ENCODE measurements at regions not wholly inside any gene's neighbourhood (a gene's known extent, or its start where the extent isn't known, plus 50 kb on each side); places are given as distances from the start of the nearest gene placed in this dataset.

GRCh38 chr11:92692826-92693546 lies 276.5 kb upstream of the MTNR1B start (continued):
- TF ChIP-seq, protein P1, sequence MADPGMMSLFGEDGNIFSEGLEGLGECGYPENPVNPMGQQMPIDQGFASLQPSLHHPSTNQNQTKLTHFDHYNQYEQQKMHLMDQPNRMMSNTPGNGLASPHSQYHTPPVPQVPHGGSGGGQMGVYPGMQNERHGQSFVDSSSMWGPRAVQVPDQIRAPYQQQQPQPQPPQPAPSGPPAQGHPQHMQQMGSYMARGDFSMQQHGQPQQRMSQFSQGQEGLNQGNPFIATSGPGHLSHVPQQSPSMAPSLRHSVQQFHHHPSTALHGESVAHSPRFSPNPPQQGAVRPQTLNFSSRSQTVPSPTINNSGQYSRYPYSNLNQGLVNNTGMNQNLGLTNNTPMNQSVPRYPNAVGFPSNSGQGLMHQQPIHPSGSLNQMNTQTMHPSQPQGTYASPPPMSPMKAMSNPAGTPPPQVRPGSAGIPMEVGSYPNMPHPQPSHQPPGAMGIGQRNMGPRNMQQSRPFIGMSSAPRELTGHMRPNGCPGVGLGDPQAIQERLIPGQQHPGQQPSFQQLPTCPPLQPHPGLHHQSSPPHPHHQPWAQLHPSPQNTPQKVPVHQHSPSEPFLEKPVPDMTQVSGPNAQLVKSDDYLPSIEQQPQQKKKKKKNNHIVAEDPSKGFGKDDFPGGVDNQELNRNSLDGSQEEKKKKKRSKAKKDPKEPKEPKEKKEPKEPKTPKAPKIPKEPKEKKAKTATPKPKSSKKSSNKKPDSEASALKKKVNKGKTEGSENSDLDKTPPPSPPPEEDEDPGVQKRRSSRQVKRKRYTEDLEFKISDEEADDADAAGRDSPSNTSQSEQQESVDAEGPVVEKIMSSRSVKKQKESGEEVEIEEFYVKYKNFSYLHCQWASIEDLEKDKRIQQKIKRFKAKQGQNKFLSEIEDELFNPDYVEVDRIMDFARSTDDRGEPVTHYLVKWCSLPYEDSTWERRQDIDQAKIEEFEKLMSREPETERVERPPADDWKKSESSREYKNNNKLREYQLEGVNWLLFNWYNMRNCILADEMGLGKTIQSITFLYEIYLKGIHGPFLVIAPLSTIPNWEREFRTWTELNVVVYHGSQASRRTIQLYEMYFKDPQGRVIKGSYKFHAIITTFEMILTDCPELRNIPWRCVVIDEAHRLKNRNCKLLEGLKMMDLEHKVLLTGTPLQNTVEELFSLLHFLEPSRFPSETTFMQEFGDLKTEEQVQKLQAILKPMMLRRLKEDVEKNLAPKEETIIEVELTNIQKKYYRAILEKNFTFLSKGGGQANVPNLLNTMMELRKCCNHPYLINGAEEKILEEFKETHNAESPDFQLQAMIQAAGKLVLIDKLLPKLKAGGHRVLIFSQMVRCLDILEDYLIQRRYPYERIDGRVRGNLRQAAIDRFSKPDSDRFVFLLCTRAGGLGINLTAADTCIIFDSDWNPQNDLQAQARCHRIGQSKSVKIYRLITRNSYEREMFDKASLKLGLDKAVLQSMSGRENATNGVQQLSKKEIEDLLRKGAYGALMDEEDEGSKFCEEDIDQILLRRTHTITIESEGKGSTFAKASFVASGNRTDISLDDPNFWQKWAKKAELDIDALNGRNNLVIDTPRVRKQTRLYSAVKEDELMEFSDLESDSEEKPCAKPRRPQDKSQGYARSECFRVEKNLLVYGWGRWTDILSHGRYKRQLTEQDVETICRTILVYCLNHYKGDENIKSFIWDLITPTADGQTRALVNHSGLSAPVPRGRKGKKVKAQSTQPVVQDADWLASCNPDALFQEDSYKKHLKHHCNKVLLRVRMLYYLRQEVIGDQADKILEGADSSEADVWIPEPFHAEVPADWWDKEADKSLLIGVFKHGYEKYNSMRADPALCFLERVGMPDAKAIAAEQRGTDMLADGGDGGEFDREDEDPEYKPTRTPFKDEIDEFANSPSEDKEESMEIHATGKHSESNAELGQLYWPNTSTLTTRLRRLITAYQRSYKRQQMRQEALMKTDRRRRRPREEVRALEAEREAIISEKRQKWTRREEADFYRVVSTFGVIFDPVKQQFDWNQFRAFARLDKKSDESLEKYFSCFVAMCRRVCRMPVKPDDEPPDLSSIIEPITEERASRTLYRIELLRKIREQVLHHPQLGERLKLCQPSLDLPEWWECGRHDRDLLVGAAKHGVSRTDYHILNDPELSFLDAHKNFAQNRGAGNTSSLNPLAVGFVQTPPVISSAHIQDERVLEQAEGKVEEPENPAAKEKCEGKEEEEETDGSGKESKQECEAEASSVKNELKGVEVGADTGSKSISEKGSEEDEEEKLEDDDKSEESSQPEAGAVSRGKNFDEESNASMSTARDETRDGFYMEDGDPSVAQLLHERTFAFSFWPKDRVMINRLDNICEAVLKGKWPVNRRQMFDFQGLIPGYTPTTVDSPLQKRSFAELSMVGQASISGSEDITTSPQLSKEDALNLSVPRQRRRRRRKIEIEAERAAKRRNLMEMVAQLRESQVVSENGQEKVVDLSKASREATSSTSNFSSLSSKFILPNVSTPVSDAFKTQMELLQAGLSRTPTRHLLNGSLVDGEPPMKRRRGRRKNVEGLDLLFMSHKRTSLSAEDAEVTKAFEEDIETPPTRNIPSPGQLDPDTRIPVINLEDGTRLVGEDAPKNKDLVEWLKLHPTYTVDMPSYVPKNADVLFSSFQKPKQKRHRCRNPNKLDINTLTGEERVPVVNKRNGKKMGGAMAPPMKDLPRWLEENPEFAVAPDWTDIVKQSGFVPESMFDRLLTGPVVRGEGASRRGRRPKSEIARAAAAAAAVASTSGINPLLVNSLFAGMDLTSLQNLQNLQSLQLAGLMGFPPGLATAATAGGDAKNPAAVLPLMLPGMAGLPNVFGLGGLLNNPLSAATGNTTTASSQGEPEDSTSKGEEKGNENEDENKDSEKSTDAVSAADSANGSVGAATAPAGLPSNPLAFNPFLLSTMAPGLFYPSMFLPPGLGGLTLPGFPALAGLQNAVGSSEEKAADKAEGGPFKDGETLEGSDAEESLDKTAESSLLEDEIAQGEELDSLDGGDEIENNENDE (IDR thresholded peaks at IDR 0.05; ENCODE audit: low read depth, low read length): no peak
- no peak for TF ChIP-seq NUFIP1 (IDR thresholded peaks at IDR 0.05; ENCODE audit: partially characterized antibody)
- no peak for TF ChIP-seq CAMTA2 (CRISPR knock-in tag; conservative IDR thresholded peaks at IDR 0.05)
- TF ChIP-seq HMBOX1 (IDR thresholded peaks at IDR 0.05): no peak
- no peak for TF ChIP-seq ZNF668 (CRISPR knock-in tag; IDR thresholded peaks at IDR 0.05)
- TF ChIP-seq BRD4 (IDR thresholded peaks at IDR 0.05): no peak
- TF ChIP-seq ZNF134 (CRISPR knock-in tag; conservative IDR thresholded peaks at IDR 0.05): no peak
- no peak for TF ChIP-seq BCL6 (CRISPR knock-in tag; IDR thresholded peaks at IDR 0.05)
- no peak for TF ChIP-seq ZNF436 (CRISPR knock-in tag; IDR thresholded peaks at IDR 0.05)
- TF ChIP-seq PURB (CRISPR knock-in tag; IDR thresholded peaks at IDR 0.05; ENCODE audit: low read depth): no peak

All from K562 (cell line).